ENCODE measurements at regions not wholly inside any gene's neighbourhood (a gene's known extent, or its start where the extent isn't known, plus 50 kb on each side); places are given as distances from the start of the nearest gene placed in this dataset.

- no peak for TF ChIP-seq KLF5 (IDR thresholded peaks at IDR 0.05; ENCODE audit: partially characterized antibody)
- no peak for TF ChIP-seq EGR1 (IDR thresholded peaks at IDR 0.05; ENCODE audit: borderline replicate concordance in 1 of 2, low read depth in 2 of 2, low read length in 2 of 2)
- TF ChIP-seq NFXL1 (IDR thresholded peaks at IDR 0.05; ENCODE audit: borderline replicate concordance): no peak
Observed at GRCh38 chr2:217297096-217297495, 437.2 kb upstream of the TNP1 start (continued).

- SMC1A ChIA-PET (ENCODE audit: uncharacterized antibody, unreplicated experiment): no interaction called here
- H2AFZ ChIP-seq (ENCODE audit: control insufficient read depth, low read depth, low read length): no peak overlapping the region
- BruUV-seq (replicated peaks): no TSS peak
- no peaks in the 10 kb centered on the region for H3K79me2 ChIP-seq (ENCODE audit: control insufficient read depth, insufficient read depth, low read length)
- intact Hi-C loops (cut with micrococcal nuclease; ENCODE audit: unreplicated experiment): no loop called here
- in situ Hi-C loops (cut with MboI): no loop called here
- DNase-seq (ENCODE audit: low read depth, low spot score): no peak
- FAIRE-seq: no peak
- no peaks in the 10 kb centered on the region for H3K36me3 ChIP-seq (ENCODE audit: control insufficient read depth in 2 of 2, insufficient read depth in 2 of 2, low read length in 1 of 2)
- CTCF ChIA-PET: interaction anchor here (0.8 kb wide), 1 partner anchor 10 kb away, joined by 3 read pairs; no protein-coding TSS in a partner anchor
- H3K27ac ChIP-seq (ENCODE audit: control insufficient read depth, insufficient read depth): no peak overlapping the region
- no peak overlapping the region for H3K4me2 ChIP-seq (ENCODE audit: control insufficient read depth, insufficient read depth)
- no peaks in the 10 kb centered on the region for H3K27me3 ChIP-seq (replicated peaks in 1 of 2; ENCODE audit: control insufficient read depth in 2 of 2, insufficient read depth in 2 of 2, low read length in 1 of 2)
- no peak overlapping the region for H3K9ac ChIP-seq (ENCODE audit: control insufficient read depth, insufficient read depth, low read length)
- WGBS (ENCODE audit: insufficient coverage, insufficient replicate concordance, low lambda C conversion rate, missing lambda C conversion rate): 5% methylated on average over 4 of the region's 4 CpGs
- TF ChIP-seq MXI1 (IDR thresholded peaks at IDR 0.05; ENCODE audit: low read depth, low read length) (no peak), SPI1 (IDR thresholded peaks at IDR 0.05; ENCODE audit: borderline replicate concordance, insufficient read depth, low read depth, low read length) (no peak), ZNF384 (IDR thresholded peaks at IDR 0.05; ENCODE audit: borderline replicate concordance, low read depth, low read length) (no peak), ATF7 (IDR thresholded peaks at IDR 0.05; ENCODE audit: low read depth) (no peak), BCLAF1 (IDR thresholded peaks at IDR 0.05) (no peak), NR2F1 (conservative IDR thresholded peaks at IDR 0.05) (no peak), TBL1XR1 (IDR thresholded peaks at IDR 0.05; ENCODE audit: low read depth, low read length) (no peak), SMAD5 (IDR thresholded peaks at IDR 0.05; ENCODE audit: low read depth) (no peak), PAX8 (IDR thresholded peaks at IDR 0.05) (no peak), EZH2 (IDR thresholded peaks at IDR 0.05; ENCODE audit: borderline replicate concordance, control insufficient read depth, low read depth, low read length) (no peak), SKIL (IDR thresholded peaks at IDR 0.05; ENCODE audit: low read depth, poor library complexity, severe bottlenecking) (no peak), TAF1 (IDR thresholded peaks at IDR 0.05; ENCODE audit: borderline replicate concordance, low read depth, low read length) (no peak), SREBF1 (IDR thresholded peaks at IDR 0.05; ENCODE audit: low read length) (no peak), SRF (IDR thresholded peaks at IDR 0.05; ENCODE audit: low read depth in 2 of 2, low read length in 2 of 2) (no peak), MYC (IDR thresholded peaks at IDR 0.05; ENCODE audit: insufficient read depth, insufficient read length, insufficient replicate concordance, low read length, severe bottlenecking) (no peak), ZZZ3 (IDR thresholded peaks at IDR 0.05; ENCODE audit: control insufficient read depth, insufficient read length, low read depth) (no peak), SMC3 (IDR thresholded peaks at IDR 0.05; ENCODE audit: borderline replicate concordance, low read length) (no peak), EED (IDR thresholded peaks at IDR 0.05; ENCODE audit: low read depth) (no peak)
- POLR2A ChIA-PET: no interaction called here
- no peak for ATAC-seq
- H3K4me3 ChIP-seq: no peak overlapping the region
- no peaks in the 10 kb centered on the region for H4K20me1 ChIP-seq (ENCODE audit: control insufficient read depth, insufficient read depth)
- H3K9me3 ChIP-seq (replicated peaks; ENCODE audit: control insufficient read depth, insufficient read depth, low read length): no peaks in the 10 kb centered on the region; the same call in 1 of the 3 replicates
- no peaks in the 10 kb centered on the region for H3K4me1 ChIP-seq (ENCODE audit: control insufficient read depth, insufficient read depth, low read length)
- RAD21 ChIA-PET (ENCODE audit: unreplicated experiment): no interaction called here
Observed at GRCh38 chr2:217294818-217295217, 435.0 kb upstream of the TNP1 start.

All from GM12878 (cell line).